Naive thymus-derived CD4-positive, alpha-beta T cell (primary cell): ENCODE measurements at regions not wholly inside any gene's neighbourhood (a gene's known extent, or its start where the extent isn't known, plus 50 kb on each side); places are given as distances from the start of the nearest gene placed in this dataset.

ENCODE experiments used
- ATAC-seq: fragments of 150-1000 bp; cut with Tn5 transposase; 2 replicates; pipeline ENCODE4 v1.10.0; 2021; ENCODE audit warnings: mild to moderate bottlenecking, moderate library complexity
- CTCF ChIA-PET: fragments of 350-600 bp; sonication (Branson Sonifier 250); formaldehyde crosslinking; loops from one replicate; lab custom pipeline; 2021; ENCODE audit warnings: antibody characterized with exemption; lab: Charles Lee
- POLR2A ChIA-PET: fragments of 350-600 bp; sonication (Branson Sonifier 250); formaldehyde crosslinking; loops from one replicate; lab custom pipeline; 2021; ENCODE audit warnings: antibody characterized with exemption, inconsistent platforms; lab: Charles Lee
- DNase-seq, 9 donors: peaks; one replicate each; pipeline versions ENCODE4 v3.0.0 to v3.0.0-alpha.2; 2020 to 2022; ENCODE audit warnings: mixed read lengths in 1 of 9
- H3K27ac ChIP-seq: one replicate; pipeline ENCODE4 v1.7.0; 2013; ENCODE audit warnings: mild to moderate bottlenecking, low read depth, low read length, moderate library complexity
- H3K27me3 ChIP-seq, 2 donors: one replicate each; pipeline ENCODE4 v1.7.0; 2013; ENCODE audit warnings: low read length in 2 of 2, mild to moderate bottlenecking in 2 of 2, moderate library complexity in 2 of 2; ENCODE audit not compliant: control insufficient read depth in 2 of 2, insufficient read depth in 2 of 2
- H3K36me3 ChIP-seq, 3 experiments: 1 replicate in 2 of 3; 2 replicates in 1 of 3; pipeline ENCODE4 v1.7.0; 2013; ENCODE audit warnings: low read length in 3 of 3, mild to moderate bottlenecking in 3 of 3, moderate library complexity in 1 of 3; ENCODE audit not compliant: insufficient read depth in 3 of 3, control insufficient read depth in 2 of 3
- H3K4me1 ChIP-seq, 2 donors: one replicate each; pipeline ENCODE4 v1.7.0; 2013; ENCODE audit warnings: low read length in 2 of 2, mild to moderate bottlenecking in 2 of 2, moderate library complexity in 1 of 2; ENCODE audit not compliant: control insufficient read depth in 2 of 2, insufficient read depth in 2 of 2
- H3K4me3 ChIP-seq: 2 replicates; pipeline ENCODE4 v1.7.0; 2013; ENCODE audit warnings: mild to moderate bottlenecking, low read length
- H3K9me3 ChIP-seq, 3 experiments: 1 replicate in 2 of 3; 2 replicates in 1 of 3; pipeline ENCODE4 v1.7.0; 2013; ENCODE audit warnings: low read length in 3 of 3; ENCODE audit not compliant: control insufficient read depth in 2 of 3
- H3K27ac Mint-ChIP-seq, 9 donors: one replicate each; pipeline ENCODE4 v1.8.0; 2020 to 2022; ENCODE audit warnings: mixed read lengths in 9 of 9, mild to moderate bottlenecking in 8 of 9, moderate library complexity in 5 of 9, inconsistent platforms in 2 of 9
- H3K27me3 Mint-ChIP-seq, 5 donors: one replicate each; pipeline ENCODE4 v1.8.0; 2021 to 2022; ENCODE audit warnings: mixed read lengths in 5 of 5, mild to moderate bottlenecking in 1 of 5
- H3K36me3 Mint-ChIP-seq, 5 donors: one replicate each; pipeline ENCODE4 v1.8.0; 2020 to 2022; ENCODE audit warnings: mixed read lengths in 5 of 5, mild to moderate bottlenecking in 3 of 5, inconsistent platforms in 1 of 5
- H3K4me1 Mint-ChIP-seq, 7 donors: one replicate each; pipeline ENCODE4 v1.8.0; 2020 to 2022; ENCODE audit warnings: mixed read lengths in 7 of 7, mild to moderate bottlenecking in 3 of 7, inconsistent platforms in 1 of 7
- H3K4me3 Mint-ChIP-seq, 10 donors: one replicate each; pipeline ENCODE4 v1.8.0; 2020 to 2022; ENCODE audit warnings: mild to moderate bottlenecking in 10 of 10, mixed read lengths in 10 of 10, moderate library complexity in 6 of 10, inconsistent platforms in 2 of 10
- H3K9me3 Mint-ChIP-seq, 11 donors: one replicate each; pipeline ENCODE4 v1.8.0; 2020 to 2022; ENCODE audit warnings: mixed read lengths in 11 of 11, mild to moderate bottlenecking in 4 of 11, inconsistent platforms in 1 of 11, moderate library complexity in 1 of 11
- intact Hi-C, 2 donors: fragments of 100-400 bp; cut with micrococcal nuclease; formaldehyde crosslinking; loops; one replicate each; pipeline ENCODE4 v1.15.1; 2023

DNA sequence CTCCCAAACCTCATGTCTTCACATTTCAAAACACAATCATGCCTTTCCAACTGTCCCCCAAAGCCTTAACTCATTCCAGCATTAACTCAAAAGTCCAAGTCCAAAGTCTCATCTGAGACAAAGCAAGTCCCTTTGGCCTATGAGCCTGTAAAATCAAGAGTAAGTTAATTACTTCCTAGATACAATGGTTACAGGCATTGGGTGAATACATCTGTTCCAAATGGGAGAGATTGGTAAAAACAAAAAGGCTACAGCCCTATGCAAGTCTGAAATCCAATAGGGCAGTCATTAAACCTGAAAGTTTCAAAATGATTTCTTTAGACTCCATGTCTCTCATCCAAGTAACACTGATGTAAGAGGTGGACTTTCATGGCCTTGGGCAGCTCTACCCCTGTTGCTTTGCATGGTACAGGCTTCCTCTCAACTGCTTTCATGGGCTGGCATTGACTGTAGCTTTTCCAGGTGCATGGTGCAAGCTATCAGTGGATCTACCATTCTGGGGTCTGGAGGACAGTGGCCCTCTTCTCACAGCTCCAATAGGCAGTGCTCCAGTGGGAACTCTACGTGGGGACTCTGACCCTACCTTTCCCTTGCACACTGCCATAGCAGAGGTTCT, 55.0 kb upstream of the PLSCR4 start:
- Histone ChIP-seq H3K9me3 (no peaks in the 10 kb centered on the region), H3K27me3 (no peaks in the 10 kb centered on the region), H3K36me3 (no peaks in the 10 kb centered on the region), H3K4me3 (no peak overlapping the region), H3K4me1 (no peaks in the 10 kb centered on the region), H3K27ac (no peak overlapping the region)
- H3K9me3 Mint-ChIP-seq = peaks cover 0 to 29% (median 4%) of the 10 kb centered on the region in 11 donors
- DNase-seq (no peak), ATAC-seq (no peak)
- no peaks in the 10 kb centered on the region for H3K4me1 Mint-ChIP-seq
- no peak overlapping the region for H3K4me3 Mint-ChIP-seq
- H3K27ac Mint-ChIP-seq = no peak overlapping the region
- H3K36me3 Mint-ChIP-seq = no peaks in the 10 kb centered on the region
- POLR2A ChIA-PET = no interaction called here
- intact Hi-C loops = no loop called here
- H3K27me3 Mint-ChIP-seq = peaks cover 0 to 3% (median 0%) of the 10 kb centered on the region in 5 donors
- CTCF ChIA-PET = no interaction called here

DNA sequence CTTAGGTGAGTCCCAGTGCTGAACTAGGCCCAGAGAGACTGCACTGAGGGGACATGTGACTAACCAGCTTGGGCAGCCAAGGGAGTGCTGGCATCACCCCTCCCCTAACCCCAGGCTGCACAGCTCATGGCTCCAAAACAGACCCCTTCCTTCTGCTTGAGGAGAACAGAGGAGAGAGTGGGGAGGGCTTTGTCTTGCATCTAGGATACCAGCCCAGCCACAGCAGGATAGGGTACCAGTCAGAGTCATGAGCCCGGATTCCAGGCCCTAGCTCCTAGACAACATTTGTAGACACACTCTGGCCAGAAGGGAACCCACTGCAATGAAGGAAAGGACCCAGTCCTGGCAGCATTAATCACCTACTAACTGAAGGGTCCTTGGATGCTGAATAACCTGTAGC, 49.9 kb upstream of the PLSCR4 start:
- no peak overlapping the region for H3K27ac ChIP-seq
- no peak overlapping the region for H3K4me3 ChIP-seq
- H3K4me1 ChIP-seq = no peaks in the 10 kb centered on the region
- peaks cover 0 to 29% (median 3%) of the 10 kb centered on the region in 11 donors for H3K9me3 Mint-ChIP-seq
- ATAC-seq (no peak), DNase-seq (no peak)
- H3K9me3 ChIP-seq = no peaks in the 10 kb centered on the region
- H3K36me3 ChIP-seq = no peaks in the 10 kb centered on the region
- H3K4me1 Mint-ChIP-seq = no peaks in the 10 kb centered on the region
- POLR2A ChIA-PET = no interaction called here
- CTCF ChIA-PET = no interaction called here
- no peaks in the 10 kb centered on the region for H3K36me3 Mint-ChIP-seq
- peaks cover 4 to 20% (median 8%) of the 10 kb centered on the region in 5 donors for H3K27me3 Mint-ChIP-seq
- no peak overlapping the region for H3K27ac Mint-ChIP-seq
- no peaks in the 10 kb centered on the region for H3K27me3 ChIP-seq
- intact Hi-C loops = no loop called here
- H3K4me3 Mint-ChIP-seq = no peak overlapping the region
